ENCODE measurements at regions not wholly inside any gene's neighbourhood (a gene's known extent, or its start where the extent isn't known, plus 50 kb on each side); places are given as distances from the start of the nearest gene placed in this dataset.
"Not testable (repeated sequence)": the region's sequence is repeated elsewhere in the genome, so short reads cannot be mapped to it uniquely, and the experiment has no call there.

- TF ChIP-seq POLR2A, CTCF (IDR thresholded peaks at IDR 0.05): not testable (repeated sequence)
Observed at GRCh38 chr7:36065563-36066342, 87.3 kb upstream of the EEPD1 start.

Data from adrenal gland (tissue), 5 donors.